KMS-11 (cell line): ENCODE measurements at regions not wholly inside any gene's neighbourhood (a gene's known extent, or its start where the extent isn't known, plus 50 kb on each side); places are given as distances from the start of the nearest gene placed in this dataset.

Experiments used
- H2AFZ ChIP-seq: fragments of 200-600 bp; sonication (generic); 2 replicates; pipeline ENCODE4 v1.6.1; 2016; ENCODE audit warnings: antibody characterized with exemption, mixed run types, low read depth
- H3K27ac ChIP-seq: fragments of 200-600 bp; sonication (generic); 2 replicates; pipeline ENCODE4 v1.6.1; 2016; ENCODE audit warnings: mild to moderate bottlenecking, mixed run types
- H3K27me3 ChIP-seq: fragments of 200-600 bp; sonication (generic); 2 replicates; pipeline ENCODE4 v1.6.1; 2017; ENCODE audit warnings: mild to moderate bottlenecking, low read depth, mixed run types, moderate library complexity; ENCODE audit not compliant: insufficient read depth
- H3K36me3 ChIP-seq: fragments of 200-600 bp; sonication (generic); 2 replicates; pipeline ENCODE4 v1.6.1; 2017; ENCODE audit warnings: mild to moderate bottlenecking, mixed run types; ENCODE audit not compliant: insufficient read depth
- H3K4me1 ChIP-seq: fragments of 200-600 bp; sonication (generic); 2 replicates; pipeline ENCODE4 v1.6.1; 2016; ENCODE audit warnings: mild to moderate bottlenecking, low read depth, mixed run types; ENCODE audit not compliant: poor library complexity, severe bottlenecking
- H3K4me2 ChIP-seq: fragments of 200-600 bp; sonication (generic); 2 replicates; pipeline ENCODE4 v1.7.0; 2016; ENCODE audit warnings: mild to moderate bottlenecking, mixed run types
- H3K4me3 ChIP-seq: fragments of 200-600 bp; sonication (generic); IDR thresholded peaks from 2 replicates; pipeline ENCODE4 v1.6.1; 2017; ENCODE audit warnings: low read depth, low read length, mixed read lengths; ENCODE audit not compliant: insufficient read depth
- H3K79me2 ChIP-seq: fragments of 200-600 bp; sonication (generic); 2 replicates; pipeline ENCODE4 v1.6.1; 2016; ENCODE audit warnings: low read depth, mixed run types; ENCODE audit not compliant: insufficient read depth
- H3K9ac ChIP-seq: fragments of 200-600 bp; sonication (generic); 2 replicates; pipeline ENCODE4 v1.6.1; 2016; ENCODE audit warnings: mild to moderate bottlenecking, mixed run types
- H4K20me1 ChIP-seq: fragments of 200-600 bp; sonication (generic); 2 replicates; pipeline ENCODE4 v1.6.1; 2016; ENCODE audit warnings: mild to moderate bottlenecking, mixed run types; ENCODE audit not compliant: insufficient read depth
- CTCF ChIP-seq: fragments of 200-600 bp; sonication (generic); conservative IDR thresholded peaks from 2 replicates; pipeline ENCODE4 v1.6.1; 2017; ENCODE audit warnings: low read depth, mild to moderate bottlenecking, antibody characterized with exemption, low read length, moderate library complexity, mixed read lengths

GRCh38 chr6:140314682-140315081, 940.2 kb upstream of the CITED2 start:
- no peaks in the 10 kb centered on the region for H3K27me3 ChIP-seq
- no peaks in the 10 kb centered on the region for H4K20me1 ChIP-seq
- no peaks in the 10 kb centered on the region for H3K36me3 ChIP-seq
- no peak overlapping the region for H3K4me2 ChIP-seq
- no peak overlapping the region for H3K4me3 ChIP-seq
- H3K4me1 ChIP-seq = no peaks in the 10 kb centered on the region
- no peak overlapping the region for H3K9ac ChIP-seq
- no peak overlapping the region for H3K27ac ChIP-seq
- TF ChIP-seq CTCF = no peak
- no peak overlapping the region for H2AFZ ChIP-seq
- H3K79me2 ChIP-seq = no peaks in the 10 kb centered on the region

GRCh38 chr6:140311146-140311545, 936.7 kb upstream of the CITED2 start:
- Histone ChIP-seq H3K27ac (no peak overlapping the region), H2AFZ (no peak overlapping the region)

GRCh38 chr6:140303218-140303949, 928.9 kb upstream of the CITED2 start:
- H2AFZ ChIP-seq = no peak overlapping the region
- no peaks in the 10 kb centered on the region for H3K4me1 ChIP-seq
- no peak overlapping the region for H3K27ac ChIP-seq
- H3K36me3 ChIP-seq = no peaks in the 10 kb centered on the region
- H3K4me3 ChIP-seq = no peak overlapping the region
- no peak overlapping the region for H3K9ac ChIP-seq
- no peak for TF ChIP-seq CTCF
- no peaks in the 10 kb centered on the region for H3K27me3 ChIP-seq
- no peaks in the 10 kb centered on the region for H3K79me2 ChIP-seq
- H3K4me2 ChIP-seq = no peak overlapping the region
- no peaks in the 10 kb centered on the region for H4K20me1 ChIP-seq

More at GRCh38 chr6:140311146-140311545, 936.7 kb upstream of the CITED2 start:
- Histone ChIP-seq H3K36me3 (no peaks in the 10 kb centered on the region), H3K27me3 (no peaks in the 10 kb centered on the region), H3K9ac (no peak overlapping the region), H3K4me2 (no peak overlapping the region), H3K4me1 (no peaks in the 10 kb centered on the region), H3K79me2 (no peaks in the 10 kb centered on the region), H4K20me1 (no peaks in the 10 kb centered on the region), H3K4me3 (no peak overlapping the region)
- no peak for TF ChIP-seq CTCF

- Histone ChIP-seq H4K20me1 (no peaks in the 10 kb centered on the region), H3K4me2 (no peak overlapping the region), H3K4me1 (no peaks in the 10 kb centered on the region), H3K27me3 (no peaks in the 10 kb centered on the region), H3K4me3 (no peak overlapping the region), H3K36me3 (no peaks in the 10 kb centered on the region), H3K27ac (no peak overlapping the region), H3K9ac (no peak overlapping the region), H2AFZ (no peak overlapping the region), H3K79me2 (no peaks in the 10 kb centered on the region)
- no peak for TF ChIP-seq CTCF
These were observed 925.9 kb upstream of the CITED2 start for GRCh38 chr6:140300331-140300730.
